H4 (cell line): ENCODE measurements at regions not wholly inside any gene's neighbourhood (a gene's known extent, or its start where the extent isn't known, plus 50 kb on each side); places are given as distances from the start of the nearest gene placed in this dataset.
"Not testable (repeated sequence)": the region's sequence is repeated elsewhere in the genome, so short reads cannot be mapped to it uniquely, and the experiment has no call there.

ENCODE experiments used
- DNase-seq: peaks from one replicate; pipeline ENCODE4 v3.0.0-alpha.2; 2015; ENCODE audit warnings: low spot score

DNA sequence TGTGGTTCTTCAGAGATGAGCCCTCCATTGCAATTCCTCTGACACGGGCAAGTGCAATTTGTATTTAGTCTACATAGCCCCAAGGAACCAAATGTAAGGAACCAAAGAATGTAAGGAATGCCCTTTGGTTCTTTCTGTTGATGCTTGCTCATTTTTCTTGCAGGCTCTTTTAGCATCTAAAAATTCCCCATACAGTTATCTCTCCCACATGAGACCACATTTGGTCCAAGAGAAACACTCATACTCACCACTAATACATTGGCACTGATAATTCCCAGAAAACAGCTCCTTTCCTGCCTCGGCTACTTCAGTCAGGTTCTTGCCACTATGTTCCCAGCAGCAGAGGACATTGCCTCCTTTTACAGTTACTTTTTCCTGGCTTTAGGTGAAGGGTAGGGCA is 332.6 kb downstream of the AEBP2 start:
- peak; percentile 30 for DNase-seq

DNA sequence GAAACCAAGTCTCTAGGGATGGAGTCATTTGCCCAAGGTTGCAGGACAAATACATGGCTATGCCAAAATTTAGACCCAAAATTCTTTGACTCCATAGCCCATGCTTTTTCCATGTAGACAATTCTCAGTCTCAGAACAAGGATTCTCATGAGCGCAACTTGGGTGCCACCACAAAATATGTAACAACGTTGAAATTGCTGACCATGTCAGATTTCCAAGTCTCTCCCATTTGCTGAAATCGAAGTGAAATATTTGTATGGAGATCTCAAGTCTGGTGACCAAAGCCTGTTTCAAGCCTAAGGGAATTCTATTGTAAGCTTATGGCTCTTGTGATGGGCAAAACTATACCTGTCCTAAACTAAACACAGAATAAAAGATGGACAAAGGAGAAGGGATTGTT is 333.5 kb downstream of the AEBP2 start:
- DNase-seq = no peak

DNA sequence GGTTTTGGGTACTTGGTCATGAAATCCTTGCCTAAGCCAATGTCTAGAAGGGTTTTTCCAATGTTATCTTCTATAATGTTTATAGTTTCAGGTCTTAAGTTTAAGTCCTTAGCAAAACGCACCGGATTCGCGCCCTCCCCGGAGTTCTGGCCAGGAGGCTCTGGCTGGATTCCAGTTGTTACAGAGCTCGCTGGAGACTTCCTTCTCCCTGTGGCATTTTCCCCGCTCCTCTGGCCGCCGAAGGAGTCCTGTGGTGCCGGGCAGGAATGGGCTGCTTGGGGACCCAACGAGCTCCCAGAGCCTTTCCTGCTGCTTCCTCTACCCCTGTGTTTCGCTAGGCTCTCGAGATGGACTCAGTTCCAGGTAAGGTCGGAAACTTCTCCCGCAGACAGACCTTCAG is 335.9 kb downstream of the AEBP2 start:
- no peak for DNase-seq

DNA sequence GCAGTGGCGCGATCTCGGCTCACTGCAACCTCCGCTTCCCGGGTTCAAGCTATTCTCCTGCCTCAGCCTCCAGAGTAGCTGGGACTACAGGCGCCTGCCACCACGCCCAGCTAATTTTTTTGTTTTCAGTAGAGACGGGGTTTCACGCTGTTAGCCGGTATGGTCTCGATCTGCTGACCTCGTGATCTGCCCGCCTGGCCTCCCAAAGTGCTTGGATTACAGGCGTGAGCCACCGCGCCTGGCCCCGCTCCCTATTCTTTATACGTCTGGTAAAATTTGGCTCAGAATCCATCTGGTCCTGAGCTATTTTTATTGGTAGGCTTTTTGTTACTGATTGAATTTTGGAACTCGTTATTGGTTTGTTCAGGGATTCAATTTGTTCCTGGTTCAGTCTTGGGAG is 336.7 kb downstream of the AEBP2 start:
- not testable (repeated sequence) for DNase-seq

DNA sequence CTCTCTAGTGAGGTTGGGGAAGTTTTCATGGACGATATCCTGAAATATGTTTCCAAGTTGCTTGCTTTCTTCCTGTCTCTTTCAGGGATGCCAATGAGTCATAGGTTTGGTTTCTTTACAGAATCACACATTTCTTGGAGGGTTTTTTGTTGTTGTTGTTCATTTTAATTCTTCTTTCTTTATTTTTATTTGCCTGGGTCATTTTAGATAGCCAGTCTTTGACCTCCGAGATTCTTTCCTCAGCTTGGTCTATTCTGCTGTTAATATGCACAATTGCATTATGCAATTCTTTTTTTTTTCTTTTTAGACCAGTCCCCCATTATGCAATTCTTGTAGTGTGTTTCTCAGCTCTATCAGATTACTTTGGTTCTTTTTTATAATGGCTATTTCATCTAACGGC is 338.9 kb downstream of the AEBP2 start:
- no peak for DNase-seq

DNA sequence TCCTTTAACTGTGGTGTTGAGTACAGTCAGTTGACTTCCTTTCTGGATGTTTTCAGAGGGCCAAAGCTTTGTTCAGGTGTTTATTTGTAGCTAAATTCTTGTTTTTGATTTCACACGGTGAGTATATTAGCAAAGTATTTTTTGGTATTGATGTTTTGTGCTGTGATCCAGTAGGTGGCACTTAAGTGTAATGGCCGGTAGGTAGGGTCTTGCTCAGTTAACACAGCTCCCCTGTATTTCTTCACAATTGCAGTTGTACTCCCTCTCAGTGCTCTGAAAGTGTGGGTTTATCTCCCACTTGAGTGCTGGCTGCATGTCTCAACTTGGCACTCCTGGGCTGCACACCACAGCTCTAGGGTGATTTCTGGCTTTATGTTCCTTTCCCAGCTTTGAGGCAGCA is 339.5 kb downstream of the AEBP2 start:
- no peak for DNase-seq

DNA sequence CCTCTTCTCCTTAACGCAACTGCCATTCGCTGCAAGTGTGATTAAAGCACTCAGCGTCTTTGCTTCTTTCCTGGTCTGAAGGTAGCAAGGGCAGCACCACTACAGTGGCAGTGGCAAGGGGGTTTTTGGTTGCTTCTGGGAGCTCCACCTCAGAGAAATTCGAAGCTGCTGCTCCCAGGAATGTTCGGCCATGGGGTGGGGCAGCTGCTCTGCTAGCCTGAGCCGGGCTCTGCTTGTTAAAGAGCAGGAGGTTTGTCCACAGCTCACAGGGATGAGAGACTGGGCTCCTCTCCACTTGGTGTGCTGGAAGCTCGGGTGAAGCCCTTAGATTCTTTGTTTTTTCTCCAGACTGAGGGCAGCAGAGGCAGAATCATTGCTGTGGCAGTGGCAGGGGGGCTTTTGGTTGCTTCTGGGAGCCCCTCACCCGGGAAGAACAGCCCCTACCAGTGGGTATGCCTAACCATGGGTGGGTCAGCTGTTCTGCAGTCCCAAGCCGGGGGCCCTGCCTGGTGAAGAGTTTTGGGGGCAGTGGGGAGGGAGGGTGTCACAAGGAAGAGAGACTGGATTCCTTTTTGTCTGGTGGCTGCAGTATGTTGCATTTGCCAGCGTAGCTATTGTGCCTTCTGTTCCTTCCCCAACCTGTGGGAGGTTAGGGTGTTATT is 340.2 kb downstream of the AEBP2 start:
- DNase-seq = no peak

DNA sequence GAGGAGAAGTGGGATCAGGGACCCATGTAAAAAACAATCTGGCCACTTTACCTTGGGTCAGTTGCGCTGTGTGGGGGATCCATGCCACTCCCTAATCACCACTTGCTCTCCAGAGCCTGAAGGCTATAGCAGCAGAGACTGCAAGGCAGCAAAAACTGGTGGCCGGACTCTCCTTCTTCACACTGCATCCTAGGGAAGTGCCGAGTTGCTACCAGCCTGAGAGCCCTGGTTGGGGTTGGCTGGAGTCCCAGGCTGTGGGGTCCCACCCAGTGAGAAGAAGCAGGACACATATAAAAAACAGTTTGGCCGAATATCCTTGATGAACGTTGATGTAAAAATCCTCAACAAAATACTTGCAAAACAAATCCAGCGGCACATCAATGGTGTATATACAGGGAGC is 341.2 kb downstream of the AEBP2 start:
- no peak for DNase-seq

DNA sequence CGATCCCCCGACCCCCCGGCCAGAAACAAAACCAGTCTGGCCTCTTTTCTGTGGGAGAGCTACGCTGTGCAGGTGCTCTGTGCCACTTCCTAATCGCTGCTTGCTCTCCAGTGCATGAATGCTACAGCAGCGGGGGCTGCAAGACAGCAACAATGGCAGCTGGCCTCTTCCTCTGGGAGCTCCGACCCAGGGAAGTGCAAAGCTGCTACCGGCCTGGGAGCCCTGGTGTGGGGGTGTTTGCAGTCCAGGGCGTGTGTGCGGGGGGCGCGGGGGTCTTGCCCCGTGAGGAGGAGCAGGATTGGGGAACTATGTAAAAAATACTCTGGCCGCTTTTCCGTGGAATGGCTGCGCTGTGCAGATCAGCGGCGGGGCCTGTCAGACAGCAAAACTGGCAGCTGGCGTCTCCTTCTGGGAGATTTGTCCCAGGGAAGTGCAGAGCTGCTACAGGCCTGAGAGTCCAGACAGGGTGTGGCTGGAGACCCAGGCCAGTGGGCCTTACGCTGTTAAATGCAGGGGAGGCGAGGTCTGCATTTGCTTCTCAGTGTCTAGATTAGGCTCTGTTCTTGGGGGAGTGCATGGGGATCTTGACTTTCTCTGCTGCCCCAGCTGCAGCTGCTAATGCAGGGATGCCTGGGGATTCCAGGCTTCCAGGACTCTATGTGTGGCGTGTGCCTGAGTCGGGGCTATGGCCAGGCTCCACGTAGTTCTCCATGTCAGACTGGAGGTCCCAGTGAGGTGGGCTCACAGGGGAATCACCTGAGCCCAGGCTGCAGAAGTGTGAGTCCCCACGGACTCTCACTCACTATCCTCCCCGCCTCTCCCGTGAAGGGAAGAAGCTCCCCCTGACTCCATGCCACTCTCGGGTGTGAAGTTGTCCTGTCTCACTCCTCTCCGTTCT is 344.5 kb downstream of the AEBP2 start:
- DNase-seq = no peak

DNA sequence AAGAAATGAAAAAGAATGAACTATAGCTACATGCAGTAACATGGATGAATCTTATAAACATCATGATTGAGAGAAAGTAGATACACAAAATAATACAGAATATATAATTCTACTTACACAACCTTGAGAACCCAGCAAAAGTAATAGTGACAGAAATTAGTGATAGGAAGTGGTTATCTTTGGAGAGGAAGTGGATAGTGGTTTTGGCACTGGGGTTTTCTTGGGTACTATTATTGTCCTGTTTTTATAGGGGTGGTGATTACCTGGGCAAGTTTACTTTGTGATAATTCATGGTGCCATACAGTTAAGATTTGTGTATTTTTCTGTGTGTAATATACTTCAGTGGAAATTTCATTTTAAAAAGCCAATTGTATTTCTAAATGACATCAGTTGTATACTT is 352.7 kb downstream of the AEBP2 start:
- DNase-seq = no peak

DNA sequence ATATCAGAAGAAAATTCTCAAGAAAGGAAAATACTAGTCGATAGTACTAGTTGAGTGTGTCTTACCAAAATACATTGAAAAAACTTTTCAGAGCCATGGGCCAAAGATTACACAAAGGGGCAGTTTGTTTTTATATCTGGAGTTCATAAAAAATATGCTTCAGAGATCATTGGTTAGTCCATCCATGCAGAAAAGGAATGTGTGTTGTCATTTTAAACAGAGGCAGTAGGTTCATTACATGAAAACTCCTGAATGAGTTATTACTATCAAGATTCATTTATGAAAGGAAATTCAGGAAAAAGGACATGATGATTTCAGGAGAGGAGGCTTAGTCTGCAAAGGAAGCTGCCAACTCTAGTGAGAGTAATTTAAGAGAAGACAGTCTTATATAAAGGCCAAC is 354.8 kb downstream of the AEBP2 start:
- no peak for DNase-seq

DNA sequence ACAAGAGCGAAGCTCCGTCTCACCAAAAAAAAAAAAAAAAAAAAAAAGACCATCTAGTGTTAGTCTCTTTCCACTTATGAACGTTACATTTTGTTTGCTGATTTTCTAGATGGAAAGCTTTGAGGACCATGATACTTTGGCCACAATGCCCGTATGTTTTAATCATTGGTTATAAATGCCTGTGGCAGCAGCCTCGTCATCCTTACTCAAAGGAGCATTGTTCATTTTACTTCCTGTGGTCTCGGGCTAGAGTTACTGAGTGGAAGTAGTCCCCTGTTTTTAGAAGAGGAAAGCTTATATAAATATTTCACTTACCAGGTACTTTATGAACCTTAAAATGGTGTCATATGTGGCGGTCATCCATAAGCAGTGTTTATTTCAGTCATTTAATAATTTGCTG is 359.9 kb downstream of the AEBP2 start:
- peak; percentile 87 for DNase-seq

DNA sequence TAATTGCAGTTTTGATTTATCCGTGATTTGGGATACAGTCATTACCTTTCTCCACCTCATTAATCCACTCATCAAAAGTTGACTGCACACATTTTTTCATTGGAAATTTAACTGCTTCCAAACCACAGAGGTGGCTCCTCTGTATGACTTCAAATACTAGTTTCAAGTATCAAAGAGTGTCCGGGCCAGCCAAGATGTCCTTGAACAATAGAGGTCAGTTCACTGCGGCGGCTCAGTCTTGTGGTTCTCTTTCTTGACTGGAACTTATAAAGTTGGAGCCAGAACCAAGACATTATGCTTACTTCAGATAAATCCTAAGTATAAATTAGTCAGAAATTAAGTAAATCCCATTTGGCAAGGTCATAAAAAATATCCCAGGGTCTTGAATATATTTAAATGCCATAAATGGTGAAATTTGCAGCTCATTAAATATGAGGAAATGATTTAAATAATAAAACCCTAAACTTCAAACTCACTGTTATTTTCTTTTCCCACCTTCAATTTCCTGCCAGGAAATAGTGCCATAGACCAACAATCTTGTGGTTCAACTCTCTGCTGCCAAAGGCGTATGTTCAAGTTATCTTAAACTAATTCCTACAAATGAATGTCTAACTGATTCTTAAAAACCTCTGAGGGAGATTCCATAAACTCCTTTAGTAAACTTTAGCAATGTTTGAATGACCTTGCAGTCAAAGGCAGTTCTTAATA is 360.8 kb downstream of the AEBP2 start:
- DNase-seq = peak; percentile 33

DNA sequence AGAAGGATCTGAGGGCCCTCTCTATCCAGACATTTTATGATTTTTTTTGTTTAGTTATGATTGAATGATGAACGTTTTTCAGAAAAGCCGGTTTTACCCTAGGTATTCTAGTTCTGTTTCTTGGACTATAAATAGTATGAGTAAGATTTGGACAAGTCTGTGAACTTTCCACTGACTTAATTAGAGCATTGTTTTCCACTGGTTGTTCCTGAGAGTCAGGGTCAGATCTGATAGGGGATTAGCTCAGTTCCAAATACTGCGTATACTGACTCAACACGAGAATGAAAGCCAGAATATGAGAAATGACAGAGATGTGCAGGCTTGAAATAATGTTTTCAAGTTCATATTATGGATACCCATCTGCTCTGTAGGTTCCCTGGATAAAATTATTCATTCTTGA is 361.6 kb downstream of the AEBP2 start:
- no peak for DNase-seq

DNA sequence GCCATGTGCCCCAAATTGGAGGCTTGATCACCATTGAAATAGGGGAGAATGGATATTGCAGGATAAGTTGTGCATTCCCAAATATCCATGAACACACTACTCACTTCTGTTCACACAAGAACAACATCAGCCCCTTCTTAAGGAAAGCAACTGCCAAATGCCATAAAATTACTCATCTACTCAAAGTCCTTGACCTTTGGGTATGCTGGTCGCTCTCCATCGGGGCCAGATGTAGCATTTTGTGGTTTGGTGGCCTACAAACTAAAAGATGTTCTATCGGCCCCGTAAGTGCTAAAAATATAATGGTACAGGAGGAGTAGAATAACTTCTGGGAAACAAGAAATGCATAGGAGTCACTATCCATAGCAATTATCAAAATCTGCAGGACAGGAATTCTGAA is 362.6 kb downstream of the AEBP2 start:
- no peak for DNase-seq

DNA sequence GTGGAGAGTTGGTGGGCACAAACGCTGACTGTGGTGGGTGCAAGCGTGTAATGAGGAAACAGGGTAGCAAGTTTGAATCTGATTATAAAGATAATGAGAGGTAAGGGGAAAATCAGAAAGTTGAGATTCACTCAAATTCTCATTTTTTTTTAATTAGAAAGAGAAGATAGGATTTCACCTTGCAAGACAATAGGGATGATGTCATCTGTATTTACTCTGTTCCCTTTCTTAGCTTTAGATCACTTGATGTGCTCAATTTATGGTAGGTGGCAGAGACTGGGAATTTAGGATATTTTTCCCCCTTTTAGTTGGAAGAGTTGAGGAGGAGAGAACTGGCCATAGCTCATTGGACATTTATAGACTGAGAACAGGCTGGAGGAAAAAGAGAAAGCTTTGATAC is 363.6 kb downstream of the AEBP2 start:
- no peak for DNase-seq

DNA sequence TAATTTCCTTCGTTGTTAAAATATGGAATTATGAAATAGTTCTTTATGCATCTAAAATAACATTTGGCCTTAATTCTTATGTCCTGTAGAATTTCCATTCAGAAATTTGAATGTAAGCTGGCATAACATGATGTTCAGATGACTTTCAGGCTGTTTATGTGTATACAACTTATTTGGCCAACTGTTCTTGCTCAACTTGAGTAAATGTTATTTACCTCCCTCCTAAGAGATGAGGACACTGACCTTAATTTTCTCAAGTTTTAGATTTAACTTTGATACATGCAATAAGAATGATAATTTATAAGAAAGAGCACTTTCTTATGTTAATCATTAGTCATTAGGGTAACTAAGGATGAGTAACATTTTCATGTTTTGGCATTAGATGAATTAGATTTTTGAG is 365.4 kb downstream of the AEBP2 start:
- no peak for DNase-seq

DNA sequence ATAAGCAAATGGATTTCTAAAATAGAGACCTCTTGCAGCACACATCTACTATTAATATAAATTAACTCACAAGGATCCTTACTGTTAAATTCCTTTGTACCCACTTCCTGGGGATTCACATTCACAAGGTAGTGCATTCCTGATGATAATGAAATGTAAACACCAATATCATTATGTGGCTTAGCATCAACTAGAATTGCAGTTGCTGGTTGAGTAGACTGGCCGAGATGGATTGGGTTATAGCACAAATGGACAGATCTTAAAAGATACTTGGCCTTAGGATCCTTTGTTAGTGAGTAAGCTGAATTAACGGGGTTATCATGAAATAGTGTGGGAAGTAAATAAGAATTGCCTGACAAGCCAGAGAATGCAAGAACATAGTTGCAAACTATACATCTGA is 369.1 kb downstream of the AEBP2 start:
- DNase-seq = no peak

DNA sequence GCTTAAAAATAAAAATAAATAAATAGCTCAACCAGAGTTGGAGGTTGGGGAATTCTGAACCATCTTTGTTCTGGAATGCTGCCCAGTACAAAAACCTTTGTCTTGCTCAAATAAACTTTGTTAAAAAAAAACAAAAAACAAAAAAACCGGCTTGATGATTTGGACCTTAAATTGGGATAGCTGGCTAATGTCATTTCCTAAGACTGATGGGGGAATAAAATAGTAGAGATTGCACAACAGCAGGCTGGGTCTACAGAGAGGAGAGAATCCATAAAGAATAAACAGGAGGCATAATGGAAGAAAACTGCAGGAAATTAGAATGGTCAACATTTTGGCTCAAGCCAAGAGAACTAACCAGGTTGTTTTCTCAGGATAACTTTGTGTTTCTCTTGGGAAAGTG is 370.9 kb downstream of the AEBP2 start:
- DNase-seq = no peak

DNA sequence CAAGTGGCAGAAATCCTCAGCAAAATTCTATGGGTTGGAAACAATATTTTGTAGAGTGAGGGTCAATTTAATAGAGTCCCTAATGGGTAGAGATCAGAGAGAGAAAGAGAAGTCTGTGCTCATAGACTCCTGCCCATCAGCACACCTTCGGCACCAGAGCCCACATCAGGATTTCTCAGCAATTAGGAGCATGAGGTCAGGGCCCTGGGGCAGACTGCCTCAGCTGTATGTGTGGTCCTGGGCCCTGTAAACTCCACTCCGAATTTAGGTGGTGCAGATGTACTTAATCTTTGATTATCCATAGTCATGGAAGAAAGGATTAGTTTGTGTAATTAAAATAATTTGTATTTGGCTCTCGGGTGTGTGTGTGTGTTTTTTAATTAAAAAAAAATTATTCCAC is 372.6 kb downstream of the AEBP2 start:
- DNase-seq = no peak

DNA sequence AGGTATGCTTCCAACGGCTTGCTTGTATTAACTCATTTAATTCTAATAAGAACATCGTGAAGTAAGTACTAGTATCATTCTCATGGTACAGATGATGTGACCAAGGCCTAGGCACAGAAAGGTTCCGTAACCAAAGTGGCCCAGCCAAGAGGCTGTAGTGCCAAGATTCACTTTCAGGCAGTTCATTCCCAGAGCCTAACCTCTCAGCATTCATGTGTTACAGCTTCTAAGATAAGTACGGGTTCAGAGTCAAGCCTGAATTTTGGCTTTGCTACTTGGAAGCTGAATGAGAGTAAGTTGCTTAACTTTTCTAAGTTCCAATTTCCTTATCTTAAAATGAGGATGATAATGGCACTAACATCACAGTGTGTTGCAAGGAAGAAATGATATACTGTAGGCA is 379.9 kb downstream of the AEBP2 start:
- DNase-seq = no peak

DNA sequence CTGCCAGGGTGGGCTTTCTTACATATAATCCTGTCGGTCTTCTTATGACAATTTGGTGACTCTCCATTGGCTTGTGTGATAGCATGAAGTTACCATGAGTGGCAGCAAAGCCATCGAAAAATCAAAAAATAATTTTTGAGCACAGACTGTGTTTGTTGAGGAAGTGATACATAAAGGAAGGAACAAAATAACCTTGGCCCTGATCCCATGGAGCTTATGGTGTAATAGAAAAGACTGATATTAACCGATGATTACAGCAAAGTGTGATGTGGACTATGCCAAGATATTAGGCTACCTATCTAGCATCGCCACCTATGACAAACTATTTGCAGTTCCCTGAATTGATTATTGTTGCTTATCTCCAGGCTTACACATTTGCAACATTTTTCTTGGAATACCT is 383.2 kb downstream of the AEBP2 start:
- DNase-seq = no peak

DNA sequence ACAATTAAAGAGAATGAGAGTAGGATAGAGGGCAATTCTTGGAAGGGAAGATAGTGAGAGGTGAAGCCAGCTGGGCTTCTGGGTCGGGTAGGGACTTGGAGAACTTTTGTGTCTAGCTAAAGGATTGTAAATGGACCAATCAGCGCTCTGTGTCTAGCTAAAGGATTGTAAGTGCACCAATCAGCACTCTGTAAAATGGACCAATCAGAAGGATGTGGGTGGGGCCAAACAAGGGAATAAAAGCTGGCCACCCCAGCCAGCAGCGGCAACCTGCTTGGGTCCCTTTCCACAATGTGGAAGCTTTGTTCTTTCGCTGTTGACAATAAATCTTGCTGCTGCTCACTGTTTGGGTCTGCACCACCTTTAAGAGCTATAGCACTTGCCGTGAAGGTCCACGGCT is 384.0 kb downstream of the AEBP2 start:
- not testable (repeated sequence) for DNase-seq
